GM20431 (cell line): ENCODE measurements at regions not wholly inside any gene's neighbourhood (a gene's known extent, or its start where the extent isn't known, plus 50 kb on each side); places are given as distances from the start of the nearest gene placed in this dataset.
"Not testable (repeated sequence)": the region's sequence is repeated elsewhere in the genome, so short reads cannot be mapped to it uniquely, and the experiment has no call there.

Source experiments
- in situ Hi-C: fragments of 300-500 bp; cut with MseI, MboI; formaldehyde crosslinking; loops from one replicate; pipeline ENCODE4 v1.15.0; 2020; ENCODE audit warnings: low sequenced_read_pairs; ENCODE audit not compliant: unreplicated experiment

DNA sequence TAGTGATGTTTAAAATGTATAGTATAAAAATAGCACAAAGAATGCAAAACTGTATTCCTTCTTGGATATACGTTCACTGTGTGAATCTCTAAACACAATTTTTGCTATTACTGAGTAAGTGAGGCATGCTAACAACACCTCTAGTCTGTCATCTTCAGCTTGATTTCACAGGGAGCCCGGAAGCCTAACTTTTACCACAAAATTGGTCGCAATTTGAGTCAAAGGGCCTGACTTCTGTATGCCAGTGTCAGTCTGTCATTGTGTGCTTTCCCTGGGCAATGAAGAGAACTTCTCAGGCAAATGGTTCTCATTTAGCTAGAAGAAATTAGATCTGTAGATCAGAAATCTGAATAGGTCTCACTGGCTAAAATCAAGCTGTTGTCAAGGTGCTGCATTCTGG lies 1059.5 kb downstream of the FAM181B start:
- in situ Hi-C loops, result loop anchor here (25.0 kb wide), 1 partner anchor 563 kb away; no protein-coding TSS in a partner anchor

DNA sequence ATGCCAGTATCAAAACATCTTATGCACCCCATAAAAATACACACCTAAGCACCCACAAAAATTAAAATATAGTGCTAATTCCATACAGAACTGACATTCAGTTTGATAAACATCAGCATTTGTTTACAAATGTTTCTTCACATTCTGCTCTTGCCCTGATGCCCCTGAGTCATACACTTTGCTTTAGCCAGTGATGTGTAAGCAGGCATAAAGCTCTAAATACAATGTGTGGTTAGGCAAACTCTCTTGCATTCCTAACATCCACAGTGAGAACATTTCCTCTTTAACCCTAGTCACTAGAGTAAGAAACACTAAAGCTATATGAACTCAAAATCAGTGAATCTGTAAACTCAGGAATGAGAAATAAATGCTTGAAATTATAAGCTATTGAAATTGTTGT lies 1060.7 kb downstream of the FAM181B start:
- in situ Hi-C loops, result loop anchor here (25.0 kb wide), 1 partner anchor 564 kb away; no protein-coding TSS in a partner anchor

DNA sequence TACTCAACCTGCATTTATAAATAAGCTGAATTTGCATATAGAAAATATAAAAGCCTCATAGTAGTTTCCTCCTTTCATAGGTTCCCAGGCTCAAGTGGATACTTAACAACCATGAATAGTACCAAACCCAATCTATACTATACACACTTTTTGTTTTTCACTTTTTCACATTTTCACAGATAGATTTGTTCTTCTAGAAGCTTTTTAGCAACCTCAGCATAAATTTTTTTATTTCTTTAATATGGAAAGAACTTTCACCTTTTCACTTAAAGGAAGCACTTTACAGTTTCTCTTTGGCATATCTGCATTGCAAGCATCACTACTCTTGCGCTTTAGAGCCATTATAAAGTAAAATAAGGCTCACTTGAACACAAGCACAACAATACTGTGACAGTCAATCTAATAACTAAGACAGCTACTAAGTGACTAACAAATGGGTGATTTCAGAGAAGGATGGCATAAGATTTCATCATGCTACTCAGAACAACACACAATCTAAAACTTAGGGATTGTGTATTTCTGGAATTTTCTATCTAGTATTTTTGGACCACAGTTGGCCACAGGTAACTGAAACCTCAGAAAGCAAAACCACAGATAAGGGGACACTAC lies 1063.6 kb downstream of the FAM181B start:
- in situ Hi-C loops, result loop anchor here (25.0 kb wide), 1 partner anchor 567 kb away; no protein-coding TSS in a partner anchor

DNA sequence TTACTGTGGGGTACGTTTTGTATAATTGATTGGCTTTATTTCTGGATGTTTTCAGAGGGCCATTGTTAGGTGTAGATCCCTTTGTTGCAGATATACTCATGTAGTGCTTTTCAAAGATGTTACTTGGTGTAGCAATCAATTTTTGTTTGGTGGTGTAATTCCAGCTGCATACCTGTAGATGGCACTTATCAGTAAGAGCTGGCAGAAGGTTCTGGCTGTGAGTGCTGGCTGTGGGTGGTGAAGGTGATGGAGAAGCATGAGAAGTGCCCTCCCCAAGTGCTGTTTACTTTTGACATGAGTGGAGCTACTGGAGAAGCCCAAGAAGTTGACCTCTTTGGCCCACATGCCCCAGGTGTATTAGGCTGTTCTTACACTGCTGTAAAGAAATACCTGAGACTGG lies 1074.9 kb downstream of the FAM181B start:
- in situ Hi-C loops, result loop anchor here (25.0 kb wide), 1 partner anchor 579 kb away; no protein-coding TSS in a partner anchor

DNA sequence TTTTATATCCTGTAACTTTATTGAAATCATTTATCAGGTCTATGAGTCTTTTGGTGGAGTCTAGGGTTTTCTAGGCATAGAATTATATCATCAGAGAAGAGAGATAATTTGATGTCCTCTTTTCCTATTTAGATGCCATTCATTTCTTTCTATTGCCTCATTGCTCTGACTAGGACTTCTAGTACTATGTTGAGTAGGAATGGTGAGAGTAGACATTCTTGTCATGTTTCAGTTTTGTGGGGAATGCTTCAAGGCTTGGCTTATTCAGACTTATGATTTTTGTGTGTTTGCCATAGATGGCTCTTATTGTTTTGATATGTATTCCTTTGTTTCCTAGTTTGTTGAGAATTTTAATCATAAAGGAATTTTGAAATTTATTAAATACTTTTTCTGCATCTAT lies 1078.3 kb downstream of the FAM181B start:
- in situ Hi-C loops, result loop anchor here (25.0 kb wide), 1 partner anchor 582 kb away; no protein-coding TSS in a partner anchor

DNA sequence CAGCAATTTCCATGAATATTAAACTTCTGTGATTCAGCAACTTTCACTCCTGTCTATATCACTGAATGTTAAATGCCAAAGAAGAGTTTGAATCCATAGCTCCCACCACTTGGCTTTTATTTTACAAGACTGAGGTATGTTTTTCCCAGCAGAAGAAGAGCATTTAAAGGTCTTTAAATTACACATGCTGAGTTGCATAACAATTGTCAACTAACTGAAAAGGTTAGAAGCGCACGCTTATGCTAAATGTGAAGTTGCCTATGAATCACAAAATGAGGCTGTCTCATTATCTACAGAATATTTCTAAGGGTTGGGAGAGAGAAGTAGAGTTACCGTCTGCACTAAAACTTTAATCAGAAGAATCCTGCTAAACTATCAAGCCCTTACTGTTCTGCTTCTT lies 1086.3 kb downstream of the FAM181B start:
- in situ Hi-C loops, result no loop called here

DNA sequence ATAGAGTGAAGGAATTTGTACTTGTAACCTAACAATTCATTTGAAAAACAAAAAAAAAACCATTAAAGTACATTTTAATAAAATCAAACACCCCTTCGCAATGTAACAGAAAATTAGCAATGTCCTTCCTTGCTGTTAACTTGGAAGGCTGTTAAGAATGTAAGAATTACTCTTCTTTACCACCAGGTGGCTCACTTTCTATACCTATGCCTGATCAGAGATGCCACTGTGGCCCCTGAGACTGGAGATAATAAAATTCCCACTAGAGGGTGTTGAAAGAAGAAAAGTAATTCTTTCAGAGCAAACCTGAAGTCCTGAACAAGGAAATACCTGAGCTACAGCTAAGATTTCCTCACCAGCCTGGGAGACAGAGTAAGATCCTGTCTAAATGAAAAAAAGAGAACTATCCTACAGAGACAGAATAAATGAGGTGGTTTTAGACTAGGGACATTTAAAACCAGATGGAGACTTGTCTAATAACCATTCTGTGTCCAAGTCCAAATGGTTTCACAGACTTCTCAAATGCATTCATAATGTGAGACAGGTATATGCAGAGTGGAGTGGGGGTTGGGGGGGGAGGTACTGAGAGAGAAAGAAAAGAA lies 1089.3 kb downstream of the FAM181B start:
- in situ Hi-C loops, result no loop called here

DNA sequence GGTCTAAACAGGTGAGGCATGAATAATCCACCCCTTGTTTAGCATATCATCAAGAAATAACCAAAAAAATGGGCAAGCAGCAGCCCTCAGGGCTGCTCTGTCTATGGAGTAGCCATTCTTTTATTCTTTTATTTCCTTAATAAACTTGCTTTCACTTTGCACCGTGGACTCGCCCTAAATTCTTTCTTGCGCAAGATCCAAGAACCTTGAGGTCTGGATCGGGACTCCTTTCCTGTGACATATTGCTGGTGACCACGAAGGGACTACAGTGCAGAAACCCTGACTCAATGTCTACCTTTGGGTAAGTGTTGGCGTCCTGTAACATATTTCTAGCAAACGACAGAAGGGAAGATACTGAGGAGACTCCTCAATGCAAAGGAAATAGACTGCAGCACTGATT lies 1099.2 kb downstream of the FAM181B start:
- in situ Hi-C loops, result no loop called here

DNA sequence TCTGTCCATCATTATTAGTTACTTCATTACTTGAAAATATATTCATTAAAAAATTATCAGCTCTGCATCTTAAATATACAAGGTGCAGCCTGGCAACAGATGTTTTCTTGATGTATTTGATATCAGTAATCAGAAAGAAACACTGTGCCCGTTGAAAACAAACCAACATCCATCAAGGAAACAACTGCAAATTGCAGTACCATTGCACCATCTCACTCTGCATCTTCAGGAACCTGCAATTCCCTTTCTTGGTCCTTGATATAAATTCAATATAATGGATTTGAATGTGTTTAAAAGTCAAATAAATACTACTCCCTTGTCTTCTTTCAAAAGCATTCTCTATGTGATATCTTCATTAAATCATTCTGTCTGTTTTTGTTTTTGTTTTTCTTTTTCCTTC lies 1131.2 kb downstream of the FAM181B start:
- in situ Hi-C loops, result no loop called here

DNA sequence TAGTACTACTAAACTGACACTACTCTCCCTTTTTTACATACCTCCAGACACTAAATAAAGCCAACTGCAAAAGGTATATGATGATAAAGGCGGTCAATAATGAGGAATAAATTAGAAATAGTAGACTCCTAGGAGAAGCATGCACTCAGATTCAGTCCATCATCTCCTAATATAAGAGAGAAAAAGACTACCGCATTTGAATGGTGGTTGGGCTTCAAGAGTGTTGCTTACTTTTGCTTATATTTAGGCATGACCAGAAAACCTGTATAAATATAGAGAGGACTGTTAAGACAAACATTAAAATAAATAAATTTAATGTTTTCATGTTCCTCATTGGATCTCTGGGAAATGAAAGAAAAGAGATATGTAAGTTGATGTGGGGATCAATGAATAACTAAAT lies 1137.0 kb downstream of the FAM181B start:
- in situ Hi-C loops, result no loop called here

DNA sequence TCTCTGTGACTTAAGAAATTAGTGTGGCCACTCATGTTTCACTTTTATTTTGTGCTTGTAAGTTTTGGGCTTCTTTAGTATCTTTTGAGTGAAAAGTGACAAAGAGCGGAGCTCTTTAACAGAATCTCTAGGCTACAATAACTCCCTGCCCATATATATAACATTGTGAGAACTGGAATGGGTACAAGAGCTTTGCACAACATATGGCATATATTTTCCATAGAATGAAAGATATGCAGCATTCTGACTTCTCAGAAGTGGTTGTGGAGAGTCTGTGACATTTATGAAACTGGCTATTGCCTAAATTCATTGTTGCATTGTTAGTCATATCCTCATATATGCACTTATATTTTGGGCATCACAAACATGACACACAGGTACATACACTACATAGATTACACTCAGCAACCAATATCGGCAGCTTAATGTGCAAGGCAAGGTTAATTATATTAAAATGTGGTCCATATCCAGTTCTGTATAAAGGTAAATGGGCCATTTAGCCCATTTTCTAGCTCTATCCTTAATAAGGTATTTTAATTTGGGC lies 1148.2 kb downstream of the FAM181B start:
- in situ Hi-C loops, result no loop called here

DNA sequence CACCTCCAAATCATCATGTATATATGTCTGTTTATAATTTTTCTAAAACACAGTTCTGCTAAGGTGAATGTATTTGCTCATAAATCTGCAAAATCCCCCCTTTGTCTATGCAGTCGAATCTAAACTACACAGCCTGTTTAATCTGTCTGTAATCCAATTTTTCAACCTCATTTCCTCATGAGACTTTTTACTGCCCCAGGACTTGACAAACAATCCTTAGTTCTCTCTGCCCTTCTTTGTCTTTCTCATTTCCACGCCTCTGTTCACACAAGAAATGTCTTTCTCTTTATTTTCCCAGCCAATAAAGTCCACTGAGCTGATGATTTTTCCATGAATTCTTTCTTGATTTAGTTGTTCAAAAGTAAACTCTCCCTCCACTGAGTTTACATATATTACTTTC lies 1154.3 kb downstream of the FAM181B start:
- in situ Hi-C loops, result no loop called here

DNA sequence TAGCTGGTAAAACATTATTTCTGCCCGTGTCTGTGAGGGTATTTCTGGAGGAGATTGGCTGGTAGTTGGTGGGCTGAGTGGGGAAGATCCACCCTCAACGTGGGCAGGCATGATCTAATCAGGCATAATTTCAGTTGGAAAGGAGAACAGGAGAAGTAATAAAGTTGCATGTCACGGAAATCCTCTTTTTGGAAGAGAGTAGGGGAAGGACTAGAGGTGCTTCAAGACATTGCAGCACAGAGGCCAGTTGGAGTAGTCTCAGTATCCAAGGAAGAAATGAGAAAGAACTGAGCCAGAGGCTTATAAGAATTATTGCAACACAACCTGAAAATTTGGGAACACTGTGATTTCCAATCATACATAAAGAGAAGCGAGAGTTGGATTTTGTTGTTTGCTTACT lies 1155.1 kb downstream of the FAM181B start:
- in situ Hi-C loops, result no loop called here

DNA sequence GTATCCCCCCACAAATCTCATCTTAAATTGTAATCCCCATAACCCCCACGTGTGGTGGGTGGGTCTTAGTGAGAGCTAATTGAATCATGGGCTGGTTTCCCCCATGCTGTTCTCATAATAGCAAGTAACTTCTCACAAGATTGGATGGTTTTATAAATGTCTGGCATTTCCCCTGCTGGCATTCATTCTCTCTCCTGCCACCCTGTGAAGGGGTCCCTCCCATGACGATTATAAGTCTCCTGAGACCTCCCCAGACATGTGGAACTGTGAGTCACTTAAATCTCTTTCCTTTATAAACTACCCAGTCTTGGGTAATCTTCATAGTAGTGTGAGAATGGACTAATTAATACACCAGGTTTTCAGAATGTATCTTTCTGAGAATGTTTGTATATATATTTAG lies 1159.4 kb downstream of the FAM181B start:
- in situ Hi-C loops, result no loop called here

DNA sequence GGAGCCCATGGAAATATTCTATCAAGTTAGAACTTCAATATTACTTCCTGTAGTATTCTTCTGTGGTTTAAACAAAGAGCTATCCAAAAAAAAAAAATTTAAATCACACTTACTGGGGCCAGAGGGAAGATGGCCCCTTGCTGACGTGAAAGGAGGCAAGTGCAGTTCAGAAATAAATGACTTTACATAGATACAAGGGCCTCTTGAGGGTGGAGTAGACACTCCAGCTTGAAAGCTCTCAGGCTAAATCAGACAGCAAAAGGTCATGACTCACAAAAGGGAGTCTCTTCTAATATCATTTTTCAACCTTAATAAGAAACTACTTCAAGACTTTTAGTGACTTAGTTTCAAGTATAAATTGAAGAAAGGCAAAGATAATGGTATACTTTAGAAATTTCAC lies 1160.3 kb downstream of the FAM181B start:
- in situ Hi-C loops, result no loop called here

DNA sequence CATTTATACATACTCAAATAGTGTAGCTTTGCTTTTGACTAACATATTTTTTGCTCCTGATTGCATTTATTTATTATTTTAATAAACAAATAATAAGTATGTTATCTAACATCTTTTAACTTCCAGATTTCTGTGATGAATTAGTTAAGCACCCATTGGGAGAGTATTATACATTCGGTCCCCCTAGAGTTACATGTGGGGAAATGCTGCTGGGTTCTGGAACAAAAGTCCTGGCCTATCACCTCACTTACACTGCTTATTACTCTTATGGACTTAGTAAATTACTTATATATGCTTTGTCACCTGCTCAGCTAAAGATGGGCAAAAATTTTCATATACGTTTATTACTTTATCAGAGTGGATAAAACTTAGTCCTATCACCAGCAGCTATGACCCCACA lies 1163.0 kb downstream of the FAM181B start:
- in situ Hi-C loops, result no loop called here

DNA sequence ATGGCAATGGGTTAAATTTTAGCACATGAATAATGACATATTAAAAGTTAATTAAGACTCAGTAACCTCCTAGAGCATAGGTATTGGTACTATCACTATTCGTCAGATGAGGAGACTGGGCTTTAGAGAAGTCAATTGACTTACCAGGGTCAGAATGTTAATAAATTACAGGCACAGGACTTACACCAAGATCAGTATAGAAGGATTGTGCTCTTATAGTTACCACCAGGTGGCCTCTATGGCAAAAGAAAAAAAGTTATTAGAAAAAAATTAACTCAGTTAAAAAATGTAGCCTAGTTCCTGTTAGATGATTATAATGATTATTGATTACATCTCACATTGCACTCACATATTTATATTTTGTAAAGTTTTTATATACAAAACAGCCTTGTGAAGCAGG lies 1163.7 kb downstream of the FAM181B start:
- in situ Hi-C loops, result no loop called here

DNA sequence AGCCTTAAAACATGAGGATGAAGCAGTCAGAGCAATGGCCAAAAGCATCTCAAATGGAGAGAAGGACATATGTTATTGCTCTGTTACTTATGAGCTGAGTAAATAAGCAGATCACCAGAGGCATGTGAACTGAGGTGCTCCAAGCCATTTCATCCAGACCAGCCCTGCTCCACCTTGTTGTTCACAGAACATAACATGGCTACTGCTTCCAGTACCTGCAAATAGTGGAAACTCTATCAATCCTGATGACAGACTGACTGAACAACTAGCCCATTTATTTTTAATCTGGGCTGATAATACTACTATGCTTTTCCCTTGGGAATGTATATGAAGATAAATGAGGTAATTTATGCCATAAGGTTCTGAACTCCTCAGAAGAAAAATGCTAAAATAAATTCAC lies 1164.7 kb downstream of the FAM181B start:
- in situ Hi-C loops, result no loop called here

DNA sequence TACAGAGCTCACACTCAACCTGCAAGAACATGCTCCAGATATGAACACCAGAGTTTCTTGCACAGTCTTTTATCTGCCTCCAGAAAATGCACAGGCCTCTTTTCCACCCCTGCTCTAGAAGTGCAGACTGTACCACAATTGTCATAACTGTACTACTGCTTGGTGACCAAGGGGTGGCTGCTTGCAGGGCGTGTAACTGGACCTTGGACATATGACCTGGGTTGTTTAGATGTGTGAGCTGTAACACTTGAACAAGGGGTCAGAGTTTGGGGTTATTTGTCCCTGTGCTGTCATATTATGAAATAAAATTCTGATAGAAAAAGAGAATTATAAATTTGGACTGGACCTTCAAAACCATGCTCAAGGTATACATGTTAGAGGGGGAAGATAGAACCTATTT lies 1185.5 kb downstream of the FAM181B start:
- in situ Hi-C loops, result no loop called here

DNA sequence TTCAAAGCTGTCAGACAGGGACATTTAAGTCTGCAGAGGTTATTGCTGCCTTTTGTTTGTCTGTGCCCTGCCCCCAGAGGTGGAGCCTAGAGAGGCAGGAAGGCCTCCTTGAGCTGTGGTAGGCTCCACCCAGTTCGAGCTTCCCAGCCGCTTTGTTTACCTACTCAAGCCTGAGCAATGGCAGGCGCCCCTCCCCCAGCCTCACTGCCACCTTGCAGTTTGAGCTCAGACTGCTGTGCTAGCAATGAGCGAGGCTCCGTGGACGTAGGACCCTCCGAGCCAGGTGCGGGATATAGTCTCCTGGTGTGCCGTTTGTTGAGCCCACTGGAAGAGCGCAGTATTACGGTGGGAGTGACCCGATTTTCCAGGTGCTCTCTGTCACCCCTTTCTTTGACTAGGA lies 1193.9 kb downstream of the FAM181B start:
- in situ Hi-C loops, result not testable (repeated sequence)

DNA sequence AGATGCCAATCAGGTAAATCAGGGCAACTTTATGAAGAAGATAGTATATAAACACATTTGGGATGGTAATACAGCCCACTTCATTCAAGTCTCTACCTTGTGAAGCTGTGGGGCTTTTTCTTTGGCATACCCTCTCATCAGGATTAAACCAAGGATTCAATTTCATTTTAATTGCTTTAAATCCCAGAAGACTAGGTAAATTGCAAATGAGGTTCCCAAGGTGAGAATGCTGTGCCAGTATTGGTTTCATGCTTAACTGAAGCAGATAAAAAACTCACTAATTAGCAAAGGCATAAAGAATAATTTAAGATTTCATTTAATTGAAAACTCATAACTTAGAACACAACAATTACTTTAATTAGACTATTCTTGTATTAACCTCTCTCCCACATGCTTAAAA lies 1218.1 kb downstream of the FAM181B start:
- in situ Hi-C loops, result no loop called here
